NCI-H1417 treated with DMSO at 0.1 percent for 48 hours (cell line): ENCODE measurements at regions not wholly inside any gene's neighbourhood (a gene's known extent, or its start where the extent isn't known, plus 50 kb on each side); places are given as distances from the start of the nearest gene placed in this dataset.

Source experiments
- DNase-seq: peaks from one replicate; lab custom pipeline; 2025; lab: John Stamatoyannopoulos, UW

DNA sequence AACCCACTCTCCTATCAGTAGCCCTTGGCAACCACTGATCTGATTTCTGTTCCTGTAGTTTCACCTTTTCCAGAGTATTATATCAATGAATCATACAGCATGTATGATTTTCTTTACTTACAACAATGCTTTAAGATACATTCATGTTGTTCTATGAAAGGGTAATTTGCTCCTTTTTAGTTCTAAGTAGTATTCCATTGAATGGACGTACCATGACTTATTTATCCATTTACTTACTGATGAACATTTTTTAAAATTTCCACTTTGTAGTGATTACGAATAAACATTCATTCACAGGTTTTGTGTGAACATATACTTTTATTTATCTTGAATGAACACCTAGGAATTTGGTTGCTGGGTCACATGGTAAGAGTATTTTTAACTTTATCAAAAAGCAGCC, 620.8 kb downstream of the HTR1A start:
- DNase-seq, result no peak

DNA sequence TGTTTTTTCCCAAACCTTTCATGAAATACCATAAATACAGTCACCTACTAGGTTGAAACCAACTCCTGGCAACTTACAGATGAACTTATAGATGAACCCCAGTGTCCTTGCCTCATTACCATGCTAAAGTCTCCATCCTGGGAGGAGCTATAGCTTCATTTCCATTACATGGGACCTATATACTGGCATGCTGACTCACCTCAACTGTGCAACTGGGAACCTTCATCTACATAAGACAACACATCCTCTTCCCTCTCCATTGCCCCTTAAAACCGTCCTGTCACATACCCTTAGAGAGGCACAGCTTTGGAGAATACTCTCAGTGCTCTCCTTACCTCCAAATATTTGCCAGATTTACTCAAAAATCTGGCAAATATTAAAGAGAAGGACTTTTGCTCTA, 638.3 kb downstream of the HTR1A start:
- DNase-seq, result no peak

DNA sequence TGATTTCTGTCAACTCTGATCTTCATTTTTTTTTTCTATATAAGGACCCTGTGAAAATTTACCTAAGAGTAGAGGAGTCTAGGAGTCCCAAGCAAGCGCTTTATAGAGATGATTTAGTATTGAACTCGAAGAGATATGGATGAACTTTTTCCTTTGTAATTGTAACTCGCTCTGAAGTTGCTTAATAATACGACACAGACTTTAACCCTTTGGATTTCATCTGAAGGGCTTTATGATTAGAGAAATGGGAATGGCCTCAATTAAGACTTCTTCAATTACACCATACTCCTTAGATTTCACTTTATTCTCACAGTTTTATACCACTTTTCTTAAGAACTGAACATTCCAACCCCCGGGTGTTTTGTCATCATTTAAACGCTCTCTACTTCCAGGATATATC, 647.7 kb downstream of the HTR1A start:
- DNase-seq, result no peak

GRCh38 chr5:63310644-63311043, 651.6 kb downstream of the HTR1A start:
- no peak for DNase-seq

DNA sequence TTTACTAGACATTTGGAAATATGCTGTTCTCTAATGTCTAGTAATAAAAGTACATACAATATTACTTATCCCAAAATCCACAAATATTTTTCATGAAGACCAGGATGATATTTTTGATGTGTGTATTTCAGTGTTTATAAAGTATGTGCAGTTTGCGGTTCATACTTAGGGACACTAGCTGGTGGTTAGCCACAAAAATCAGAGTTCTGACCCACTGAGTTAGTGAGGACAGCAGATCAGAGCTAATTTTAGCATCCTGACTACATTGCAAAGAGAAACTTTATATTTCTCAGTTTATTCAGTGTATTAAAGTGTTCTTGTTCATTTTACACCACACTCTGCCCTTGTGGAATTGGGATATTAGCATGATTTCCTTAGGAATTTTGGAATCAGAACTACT, 655.3 kb downstream of the HTR1A start:
- no peak for DNase-seq

DNA sequence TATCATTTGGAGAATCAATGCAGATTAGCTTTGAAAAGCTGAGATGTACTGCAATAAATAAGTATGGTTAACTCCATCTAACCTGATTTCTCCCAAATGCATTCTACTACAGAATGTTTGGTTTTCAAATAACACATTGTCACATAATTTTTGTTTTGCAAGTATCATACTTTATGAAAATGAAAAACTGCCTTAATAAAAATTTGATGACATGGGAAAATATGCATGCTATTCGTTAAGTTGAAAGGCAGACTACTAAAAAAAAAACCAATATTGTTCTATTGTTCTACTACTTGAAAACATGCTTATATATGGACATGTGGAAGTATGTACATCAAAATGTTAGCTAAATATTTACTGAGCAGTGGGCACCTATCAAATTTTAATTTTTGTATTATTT, 668.9 kb downstream of the HTR1A start:
- no peak for DNase-seq

DNA sequence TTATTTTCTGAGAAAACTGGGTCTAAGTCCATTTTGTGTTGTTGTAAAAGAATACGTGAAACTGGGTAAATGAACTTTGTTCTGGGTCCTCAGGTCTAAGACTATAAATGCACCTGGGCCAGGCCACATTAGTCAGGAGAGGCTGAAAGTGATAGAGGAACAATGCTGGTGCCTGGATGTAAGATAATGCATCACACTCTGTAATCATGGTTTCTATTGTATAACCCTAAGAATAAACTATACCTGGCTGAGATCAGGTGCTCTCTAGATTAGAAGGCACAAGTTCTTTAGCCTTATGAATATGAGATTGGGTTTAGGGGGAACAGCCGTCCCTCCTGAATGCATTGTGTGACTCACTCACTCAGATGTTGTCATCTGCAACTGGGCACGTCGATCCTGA, 675.5 kb downstream of the HTR1A start:
- DNase-seq, result no peak

DNA sequence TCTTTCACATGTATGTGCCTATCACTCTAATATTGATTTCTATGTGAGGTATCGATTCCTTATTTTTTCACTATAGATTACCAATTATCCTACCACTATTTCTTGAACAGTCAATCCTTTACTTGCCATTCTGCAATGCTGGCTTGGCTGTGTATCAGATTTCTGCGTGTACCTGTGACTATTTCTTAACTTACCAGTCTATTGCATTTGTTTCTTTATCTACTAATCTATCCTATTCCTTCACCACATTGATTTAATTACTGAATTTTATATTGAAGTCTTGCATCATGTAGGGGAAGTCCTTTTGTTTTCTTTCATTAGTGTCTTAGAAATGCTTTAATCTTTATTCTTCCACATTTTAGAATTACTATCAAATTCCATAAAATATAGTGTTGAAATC, 684.8 kb downstream of the LRRC70 start:
- DNase-seq, result no peak

DNA sequence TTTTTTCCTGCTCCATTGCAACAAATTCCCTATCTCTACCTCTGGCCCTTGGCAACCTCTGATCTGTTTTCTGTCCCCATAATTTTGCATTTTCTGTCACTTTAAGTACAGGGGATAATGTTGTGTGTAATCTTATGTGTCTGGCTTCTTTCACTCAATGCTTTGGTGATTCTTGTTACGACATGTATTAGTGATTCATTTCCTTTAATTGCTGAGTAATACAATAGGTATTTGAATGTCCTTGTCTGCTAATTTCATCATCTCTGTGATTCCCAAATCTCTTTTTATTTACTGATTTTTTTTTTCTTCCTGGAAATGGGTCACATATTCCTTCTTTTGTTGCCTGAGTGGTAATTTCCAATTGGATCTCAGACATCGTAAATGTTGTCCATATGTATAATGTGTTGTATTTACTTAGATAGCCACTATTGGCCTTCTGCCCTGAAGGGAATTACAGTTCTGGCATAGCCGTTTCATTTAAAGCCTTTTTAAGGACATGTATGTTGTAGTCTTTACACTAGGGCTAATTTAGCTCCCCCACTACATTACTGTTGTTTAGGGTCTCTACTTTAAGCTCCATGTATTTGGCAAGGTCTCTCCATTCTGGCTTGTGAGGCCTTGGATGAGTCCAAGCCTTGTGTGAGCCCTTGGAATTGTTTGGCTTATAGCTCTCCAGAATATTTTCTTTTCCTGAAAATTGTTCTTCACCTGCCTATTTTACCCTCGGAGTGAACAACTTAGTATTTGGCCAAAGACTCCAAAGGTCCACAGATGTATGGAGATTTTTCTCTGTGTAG, 683.8 kb downstream of the LRRC70 start:
- DNase-seq, result no peak

- no peak for DNase-seq
These were observed 683.1 kb downstream of the LRRC70 start for GRCh38 chr5:63261695-63262094.

- no peak for DNase-seq
These were observed 677.0 kb downstream of the LRRC70 start for GRCh38 chr5:63255594-63255993.

DNA sequence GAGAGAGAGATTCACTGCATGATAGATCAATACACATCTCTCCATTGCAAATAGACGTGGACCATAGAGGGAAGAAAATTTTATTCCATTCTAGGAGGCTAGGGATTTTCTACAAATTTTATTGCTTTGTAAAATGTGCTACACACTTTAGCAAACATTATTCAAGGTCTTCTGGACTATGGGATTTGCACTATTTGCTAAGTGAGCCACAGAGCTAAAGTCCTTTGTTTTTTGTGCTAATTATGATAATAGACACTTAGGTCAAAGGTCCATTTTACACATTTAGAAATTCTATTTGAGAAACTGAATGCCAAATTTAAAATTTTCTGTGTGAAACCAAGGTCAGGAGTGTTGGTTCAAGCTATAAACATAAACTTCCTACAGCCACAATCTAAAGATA, 672.3 kb downstream of the LRRC70 start:
- DNase-seq, result no peak

DNA sequence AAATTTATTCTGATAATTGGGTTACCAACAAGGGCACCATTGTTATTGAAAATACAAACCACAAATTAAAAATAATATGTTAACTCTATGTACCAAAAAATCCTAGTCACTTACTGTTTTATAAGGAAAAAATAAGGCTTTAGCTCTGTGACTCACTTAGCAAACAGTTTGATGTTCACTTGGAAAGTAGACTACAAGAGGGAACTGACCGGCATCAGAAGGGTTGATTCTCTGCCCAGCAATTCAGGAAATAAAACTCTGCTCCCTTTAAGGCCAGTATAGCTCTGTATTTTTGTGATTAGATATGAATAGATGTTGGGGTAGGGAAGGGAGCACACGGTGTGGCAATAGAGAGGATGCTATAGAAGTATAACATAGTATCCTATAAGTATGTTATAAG, 671.3 kb downstream of the LRRC70 start:
- no peak for DNase-seq

- DNase-seq, result no peak
These were observed 669.0 kb downstream of the LRRC70 start for GRCh38 chr5:63247651-63248050.

DNA sequence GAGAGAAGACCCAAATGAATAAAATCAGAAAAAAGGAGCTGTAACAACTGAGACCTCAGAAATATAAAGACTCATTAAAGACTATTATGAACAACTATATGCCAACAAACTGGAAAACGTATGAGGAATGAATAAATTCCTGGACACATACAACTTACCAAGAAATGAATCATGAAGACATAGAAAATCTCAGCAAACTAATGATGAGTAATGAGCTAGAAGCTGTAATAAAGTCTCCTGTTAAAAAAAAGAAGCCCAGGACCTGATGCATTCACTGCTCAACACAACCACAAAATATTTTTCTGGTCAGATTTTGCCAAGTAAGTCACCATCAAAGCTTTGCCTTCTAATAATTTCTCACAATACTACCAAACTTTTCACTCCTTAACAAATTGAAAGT, 666.7 kb downstream of the LRRC70 start:
- DNase-seq, result no peak

DNA sequence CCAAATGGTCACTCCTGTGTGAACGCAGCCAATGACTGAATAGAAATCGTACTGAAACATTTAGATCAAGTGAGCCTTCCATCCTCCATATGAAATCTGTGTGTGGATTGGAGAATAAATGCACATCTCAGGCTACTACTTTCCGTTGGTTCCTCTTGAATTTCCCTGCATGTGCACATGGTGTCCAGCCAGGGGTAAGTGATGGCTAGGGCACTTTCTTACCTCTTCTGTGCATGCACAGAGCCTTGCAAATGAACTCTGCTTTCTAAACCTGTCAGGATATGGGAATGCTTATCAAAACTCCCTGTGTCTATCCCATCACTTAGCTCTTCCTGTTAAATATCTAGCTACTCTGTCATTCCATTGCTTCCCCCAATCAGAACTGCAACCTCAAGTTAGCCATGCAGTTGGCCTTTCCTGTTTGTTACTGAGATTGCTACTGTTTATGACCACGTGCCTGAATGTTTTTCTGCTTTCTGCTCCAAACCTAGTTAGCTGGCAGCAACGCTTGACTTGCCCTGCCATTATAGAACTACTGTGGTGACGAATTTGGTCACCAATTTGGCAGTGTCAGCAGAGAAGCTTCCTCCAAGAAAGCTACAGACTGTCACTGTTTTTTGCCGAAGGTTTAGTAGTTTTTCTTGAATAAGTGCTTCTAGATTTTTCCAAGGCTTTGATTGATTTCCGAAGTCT, 661.6 kb downstream of the LRRC70 start:
- no peak for DNase-seq

DNA sequence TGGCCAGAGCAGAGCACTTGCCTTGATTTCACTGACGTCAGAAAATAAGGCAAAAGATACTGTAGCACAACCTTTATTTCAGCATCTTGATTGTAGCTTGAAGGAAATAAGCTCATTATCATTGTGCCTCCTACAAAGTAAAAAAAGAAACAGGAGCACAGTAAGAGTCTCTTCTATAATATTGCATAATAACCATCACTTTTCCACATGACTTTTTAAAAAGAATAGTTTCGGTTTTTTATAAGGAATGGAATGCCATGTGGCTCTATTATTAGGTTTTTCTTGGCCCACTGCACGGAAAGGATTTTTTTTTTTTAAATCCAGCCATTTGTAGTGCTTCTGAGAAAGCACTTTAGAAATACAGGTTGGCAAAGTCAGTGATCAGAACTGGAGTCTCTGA, 655.3 kb downstream of the LRRC70 start:
- no peak for DNase-seq

DNA sequence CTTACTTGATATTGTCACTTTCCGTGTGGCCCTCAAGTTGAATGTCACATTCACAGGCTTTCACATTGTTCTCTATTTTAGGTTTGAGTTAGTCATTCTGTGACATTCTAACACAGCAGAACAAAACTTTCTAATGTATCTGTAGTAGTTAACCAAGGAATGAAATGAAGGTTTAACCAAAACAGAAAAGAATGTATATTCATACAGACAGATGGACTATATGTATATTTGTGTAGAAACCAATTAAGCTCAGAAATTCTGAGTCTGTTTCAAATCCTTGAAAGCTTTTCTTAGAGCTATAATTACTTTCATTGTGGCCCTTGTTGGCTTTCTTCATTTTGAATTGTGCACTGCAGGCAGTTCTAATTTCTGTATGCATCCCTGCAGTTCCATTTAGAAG, 654.7 kb downstream of the LRRC70 start:
- DNase-seq, result no peak

DNA sequence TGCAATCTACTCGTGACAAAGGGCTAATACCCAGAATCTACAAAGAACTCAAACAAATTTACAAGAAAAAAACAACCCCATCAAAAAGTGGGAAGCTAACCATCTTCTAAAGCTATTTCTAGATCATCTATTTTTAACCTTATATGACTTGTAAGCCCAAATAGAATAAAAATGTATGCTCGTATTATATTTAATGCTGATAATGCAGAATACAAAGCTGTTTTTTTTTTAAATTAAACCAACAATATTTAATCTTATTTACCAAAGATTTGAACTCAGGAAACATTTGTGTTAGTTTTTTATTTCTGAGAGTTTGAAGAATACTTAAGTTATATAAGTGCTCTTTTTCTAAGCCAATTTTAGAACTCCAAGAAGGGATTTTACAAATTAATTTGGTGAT, 652.1 kb downstream of the LRRC70 start:
- no peak for DNase-seq

- DNase-seq, result no peak
These were observed 649.5 kb downstream of the LRRC70 start for GRCh38 chr5:63228154-63228553.

DNA sequence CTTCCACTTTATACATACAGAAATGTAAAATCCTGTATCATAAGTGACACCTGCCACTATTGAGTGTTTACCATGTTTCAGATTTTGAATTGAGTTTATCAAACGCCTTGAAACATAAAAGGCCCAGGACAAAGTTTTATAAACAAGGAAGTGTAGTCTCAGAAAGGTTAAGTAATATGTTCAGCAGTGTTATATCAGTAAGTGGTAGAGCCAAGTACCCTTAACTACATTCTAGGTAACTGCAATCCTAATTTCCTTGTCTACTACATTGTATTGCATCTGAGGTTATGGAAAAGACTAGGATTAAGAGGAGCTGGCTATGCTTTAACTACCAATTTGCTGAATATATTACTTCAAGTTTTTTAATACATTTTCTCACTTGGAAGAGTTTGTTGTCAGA, 641.6 kb downstream of the LRRC70 start:
- DNase-seq, result no peak

GRCh38 chr5:63217422-63217821, 638.8 kb downstream of the LRRC70 start:
- no peak for DNase-seq

DNA sequence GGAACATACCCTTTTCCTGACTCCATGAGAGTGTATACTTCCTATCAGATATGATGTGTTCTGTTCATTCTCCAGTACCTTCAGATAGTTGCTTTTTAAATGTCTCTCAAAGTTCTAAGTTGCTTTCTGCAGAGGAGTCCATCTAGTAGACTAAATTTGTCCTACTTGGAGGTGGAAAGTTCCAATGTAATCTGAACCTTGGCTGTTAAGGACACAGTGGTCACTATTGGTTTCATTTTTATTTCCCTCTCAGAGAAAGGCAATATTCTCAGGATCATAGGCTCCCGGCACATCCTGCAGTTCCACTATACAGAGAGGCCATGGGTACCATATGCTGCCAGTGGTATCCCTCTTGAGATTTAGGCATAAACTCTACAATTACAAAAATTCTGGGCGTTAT, 634.6 kb downstream of the LRRC70 start:
- no peak for DNase-seq
